Smooth muscle cell of the brain vasculature (primary cell): ENCODE measurements at regions not wholly inside any gene's neighbourhood (a gene's known extent, or its start where the extent isn't known, plus 50 kb on each side); places are given as distances from the start of the nearest gene placed in this dataset.
"Not testable (repeated sequence)": the region's sequence is repeated elsewhere in the genome, so short reads cannot be mapped to it uniquely, and the experiment has no call there.

Source experiments
- DNase-seq: peaks from one replicate; pipeline ENCODE4 v3.0.0-alpha.2; 2012; ENCODE audit warnings: low read depth, low spot score

- DNase-seq, result peak; percentile 49
These were observed 931.9 kb upstream of the SOX9 start for GRCh38 chr17:71188811-71189492.

GRCh38 chr17:71189493-71189831, 931.4 kb upstream of the SOX9 start:
- no peak for DNase-seq

GRCh38 chr17:71192039-71192555, 928.7 kb upstream of the SOX9 start:
- DNase-seq, result no peak

- no peak for DNase-seq
These were observed 928.0 kb upstream of the SOX9 start for GRCh38 chr17:71192848-71193247.

- DNase-seq, result no peak
These were observed 920.2 kb upstream of the SOX9 start for GRCh38 chr17:71200597-71200996.

- DNase-seq, result no peak
These were observed 919.2 kb upstream of the SOX9 start for GRCh38 chr17:71201639-71202038.

- no peak for DNase-seq
These were observed 918.4 kb upstream of the SOX9 start for GRCh38 chr17:71202449-71202848.

GRCh38 chr17:71203953-71204352, 916.9 kb upstream of the SOX9 start:
- no peak for DNase-seq

- not testable (repeated sequence) for DNase-seq
These were observed 914.9 kb upstream of the SOX9 start for GRCh38 chr17:71205951-71206350.

GRCh38 chr17:71208111-71208704, 912.6 kb upstream of the SOX9 start:
- no peak for DNase-seq

- DNase-seq, result no peak
These were observed 906.9 kb upstream of the SOX9 start for GRCh38 chr17:71213936-71214335.

- DNase-seq, result no peak
These were observed 903.1 kb upstream of the SOX9 start for GRCh38 chr17:71217769-71218168.

- no peak for DNase-seq
These were observed 895.8 kb upstream of the SOX9 start for GRCh38 chr17:71224824-71225575.

GRCh38 chr17:71227841-71228240, 893.0 kb upstream of the SOX9 start:
- no peak for DNase-seq

GRCh38 chr17:71229070-71229469, 891.8 kb upstream of the SOX9 start:
- DNase-seq, result no peak

GRCh38 chr17:71232801-71233559, 887.8 kb upstream of the SOX9 start:
- no peak for DNase-seq

GRCh38 chr17:71234349-71234748, 886.5 kb upstream of the SOX9 start:
- DNase-seq, result no peak

GRCh38 chr17:71237903-71238538, 882.8 kb upstream of the SOX9 start:
- DNase-seq, result peak; percentile 4

- no peak for DNase-seq
These were observed 873.3 kb upstream of the SOX9 start for GRCh38 chr17:71247441-71248015.

GRCh38 chr17:71251276-71251675, 869.5 kb upstream of the SOX9 start:
- DNase-seq, result no peak

- DNase-seq, result no peak
These were observed 868.9 kb upstream of the SOX9 start for GRCh38 chr17:71251951-71252350.
